Activated CD4-positive, alpha-beta T cell treated with anti-CD3 and anti-CD28 coated beads, Interleukin-2, Interleukin-4, amounts not matched to agents 100 ng/mL and 50 ng/mL, durations not matched to agents 16 hours and 8 hours (primary cell): ENCODE measurements at regions not wholly inside any gene's neighbourhood (a gene's known extent, or its start where the extent isn't known, plus 50 kb on each side); places are given as distances from the start of the nearest gene placed in this dataset.
A peak's percentile ranks its signal among the peaks of the same experiment; 100 is the strongest.
"Not testable (repeated sequence)": the region's sequence is repeated elsewhere in the genome, so short reads cannot be mapped to it uniquely, and the experiment has no call there.

Source experiments
- DNase-seq: peaks from one replicate; pipeline ENCODE4 v3.0.0-alpha.2; 2020; ENCODE audit warnings: low spot score

DNA sequence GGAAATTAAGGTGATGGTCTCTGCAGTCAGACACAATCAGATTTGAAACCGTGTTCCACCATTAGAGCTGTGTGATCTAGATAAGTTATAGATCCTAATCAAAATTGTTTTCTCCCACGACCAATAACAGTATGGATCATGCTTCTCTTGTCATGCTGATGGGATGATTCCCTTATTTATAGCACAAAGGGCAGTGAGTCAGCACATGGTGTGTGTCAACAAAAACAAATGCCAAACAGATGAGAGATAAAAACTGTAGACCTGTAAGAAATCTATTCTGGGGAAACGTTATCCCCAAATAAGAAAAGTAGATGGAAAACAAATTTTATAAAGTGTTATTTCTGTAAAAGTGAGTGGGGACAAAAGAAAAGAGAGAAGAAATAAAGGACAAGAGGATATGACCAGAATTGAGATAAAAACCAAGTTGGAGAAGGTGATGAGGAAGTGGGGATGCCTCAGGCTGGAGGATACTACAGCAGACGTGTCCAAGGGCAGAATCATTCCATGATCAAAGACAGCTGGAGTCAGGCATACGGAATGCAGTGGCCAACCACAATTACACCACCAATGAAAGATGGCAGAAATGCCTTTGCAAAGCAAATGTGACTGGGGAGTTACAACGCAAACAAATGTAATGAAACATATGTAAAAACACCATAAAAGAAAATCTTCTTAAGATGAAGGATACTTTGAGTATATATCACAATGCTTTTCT, 377.8 kb upstream of the PRKX start:
- no peak for DNase-seq

DNA sequence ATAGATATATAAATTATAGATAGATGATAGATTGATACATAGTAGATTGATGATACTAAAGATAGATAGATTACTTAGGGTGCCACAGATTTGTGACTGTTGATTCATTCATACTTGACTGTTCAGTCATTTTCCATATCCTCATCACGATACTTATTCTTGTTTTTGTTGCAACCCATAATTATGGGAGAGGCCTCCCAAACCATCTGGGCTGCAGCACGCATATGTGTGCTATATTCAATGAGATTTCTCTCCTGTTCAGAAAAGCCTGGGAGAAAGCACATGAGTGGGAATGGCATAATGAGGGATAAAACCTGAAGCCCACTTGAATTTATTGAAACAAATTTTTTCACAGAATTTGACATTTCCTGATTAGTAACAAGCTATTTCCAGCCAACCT, 346.4 kb upstream of the PRKX start:
- no peak for DNase-seq

DNA sequence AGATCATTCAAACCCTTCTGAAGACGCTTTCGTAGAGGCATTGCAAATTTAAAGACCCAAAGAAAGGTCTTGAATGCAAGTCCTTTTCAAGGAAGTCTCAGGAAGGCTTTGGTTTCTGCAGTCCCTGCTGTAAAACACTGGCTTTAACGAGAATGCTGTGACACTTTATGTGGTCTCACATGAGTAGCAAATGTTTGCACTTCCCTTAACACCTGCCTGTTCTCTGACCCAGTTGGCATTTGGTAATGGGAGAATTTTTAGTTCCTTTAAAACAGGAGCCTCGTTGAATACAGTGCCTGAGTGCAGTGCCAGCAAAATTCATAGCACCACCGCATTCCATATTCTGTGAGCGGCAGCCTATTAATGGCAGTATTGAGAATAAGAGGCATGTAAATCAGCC, 330.5 kb upstream of the PRKX start:
- no peak for DNase-seq

DNA sequence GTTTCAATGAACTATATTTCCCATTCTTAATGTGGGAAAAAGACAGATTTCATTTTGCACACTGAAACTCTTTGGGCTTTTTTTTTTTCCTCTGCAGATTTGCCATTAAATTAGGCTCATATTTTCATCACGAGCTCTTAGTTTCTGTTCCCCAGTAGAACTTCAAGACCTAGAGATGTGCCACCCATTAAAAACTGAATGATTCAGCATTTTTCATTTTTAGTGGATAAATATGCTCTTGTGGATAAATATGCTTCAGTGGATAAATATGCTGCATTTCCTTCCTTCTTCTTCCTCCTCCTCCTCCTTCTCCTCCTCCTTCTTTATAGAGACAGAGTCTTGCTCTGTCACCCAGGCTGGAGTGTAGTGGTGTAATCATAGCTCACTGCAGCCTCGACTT, 322.4 kb upstream of the PRKX start:
- DNase-seq: no peak

DNA sequence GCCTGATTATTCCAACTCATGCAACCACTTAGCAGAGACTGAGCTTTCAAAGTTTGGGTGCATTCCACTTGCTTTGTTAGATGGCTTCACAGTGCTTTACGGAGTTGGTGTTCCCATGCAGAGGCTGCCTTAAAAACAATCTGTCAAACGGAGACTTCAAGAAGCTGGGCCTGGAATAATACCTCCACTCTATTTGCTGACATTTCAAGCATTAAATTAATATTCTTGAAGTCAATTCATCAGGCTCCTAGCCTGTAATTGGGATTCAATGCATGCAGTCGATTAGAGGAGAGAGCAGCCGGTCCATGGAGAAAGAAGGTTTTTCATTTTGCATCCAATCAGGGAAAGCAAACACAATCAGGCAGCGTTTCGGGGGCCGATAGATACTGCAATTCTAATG, 314.7 kb upstream of the PRKX start:
- DNase-seq: no peak

DNA sequence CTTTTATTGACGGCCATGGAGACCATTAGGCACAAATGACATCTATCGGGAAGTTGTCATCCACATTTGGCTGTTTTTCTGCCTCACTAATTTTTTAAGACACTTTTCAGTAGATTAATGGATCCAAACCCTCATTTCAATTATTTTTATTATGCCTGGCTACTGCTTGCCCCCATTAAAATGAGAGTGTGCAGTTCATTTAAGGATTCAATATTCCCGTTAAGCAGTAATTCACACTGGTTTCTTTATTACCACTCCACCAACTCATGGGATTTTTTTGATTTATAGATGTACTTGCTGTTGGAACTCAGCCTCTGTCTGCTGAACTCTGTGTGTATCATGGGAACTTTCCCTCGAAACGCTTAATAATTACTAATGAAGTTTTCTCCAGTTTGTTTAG, 291.8 kb upstream of the PRKX start:
- no peak for DNase-seq

DNA sequence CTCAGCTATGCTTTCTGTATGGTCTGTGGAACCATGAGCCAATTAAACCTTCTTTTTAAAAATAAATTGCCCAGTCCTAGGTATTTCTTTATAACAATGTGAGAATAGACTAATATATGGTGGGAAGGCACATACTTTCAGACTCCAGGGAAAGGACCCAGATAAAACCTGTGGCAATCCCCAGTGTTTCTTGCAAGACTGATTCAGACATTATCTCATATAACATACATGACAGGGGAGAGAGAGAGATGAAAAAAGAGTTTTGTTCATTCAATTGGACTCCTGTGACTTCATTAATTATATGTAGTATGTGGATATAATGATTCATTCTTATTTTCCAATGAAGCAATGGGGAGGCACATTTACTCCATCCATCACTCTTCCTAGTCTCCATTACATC, 291.4 kb upstream of the PRKX start:
- DNase-seq: no peak

DNA sequence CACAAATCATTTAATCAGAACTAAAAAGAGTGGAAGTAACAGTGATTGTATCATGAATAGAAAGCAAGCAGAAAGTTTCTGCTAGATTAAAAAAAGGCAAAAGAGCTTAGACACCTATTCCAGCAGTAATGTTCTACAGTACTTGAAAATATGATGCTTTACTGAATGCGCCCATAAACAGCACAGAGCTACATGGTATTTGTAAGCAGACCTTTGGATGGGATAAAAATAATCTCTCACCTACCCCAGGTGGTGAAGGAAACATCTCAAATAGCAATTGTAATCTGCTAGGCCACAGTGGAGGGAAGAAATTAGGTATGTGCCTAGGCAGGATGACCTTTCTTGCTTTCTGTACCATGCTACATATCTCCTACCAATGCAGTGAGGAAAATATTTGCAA, 280.9 kb upstream of the PRKX start:
- DNase-seq: no peak

DNA sequence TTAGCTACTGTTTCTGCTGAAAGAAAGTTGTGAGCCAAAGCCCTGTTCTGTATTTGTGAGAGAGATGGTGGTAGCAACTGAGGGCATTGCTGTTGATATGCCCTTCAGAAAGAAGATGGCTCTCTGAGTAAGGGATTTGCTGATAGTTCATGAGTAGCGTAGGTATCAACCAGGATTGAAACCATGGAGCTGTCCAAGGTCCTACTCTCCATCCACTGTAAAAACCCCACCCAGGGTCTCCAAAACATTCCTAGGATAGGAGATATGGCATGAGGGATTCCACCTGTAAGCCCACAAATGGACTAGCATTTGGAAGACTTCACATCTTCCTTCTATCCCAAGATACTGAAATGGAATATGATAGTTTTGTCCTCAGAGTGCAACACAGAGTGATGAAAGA, 277.1 kb upstream of the PRKX start:
- no peak for DNase-seq

DNA sequence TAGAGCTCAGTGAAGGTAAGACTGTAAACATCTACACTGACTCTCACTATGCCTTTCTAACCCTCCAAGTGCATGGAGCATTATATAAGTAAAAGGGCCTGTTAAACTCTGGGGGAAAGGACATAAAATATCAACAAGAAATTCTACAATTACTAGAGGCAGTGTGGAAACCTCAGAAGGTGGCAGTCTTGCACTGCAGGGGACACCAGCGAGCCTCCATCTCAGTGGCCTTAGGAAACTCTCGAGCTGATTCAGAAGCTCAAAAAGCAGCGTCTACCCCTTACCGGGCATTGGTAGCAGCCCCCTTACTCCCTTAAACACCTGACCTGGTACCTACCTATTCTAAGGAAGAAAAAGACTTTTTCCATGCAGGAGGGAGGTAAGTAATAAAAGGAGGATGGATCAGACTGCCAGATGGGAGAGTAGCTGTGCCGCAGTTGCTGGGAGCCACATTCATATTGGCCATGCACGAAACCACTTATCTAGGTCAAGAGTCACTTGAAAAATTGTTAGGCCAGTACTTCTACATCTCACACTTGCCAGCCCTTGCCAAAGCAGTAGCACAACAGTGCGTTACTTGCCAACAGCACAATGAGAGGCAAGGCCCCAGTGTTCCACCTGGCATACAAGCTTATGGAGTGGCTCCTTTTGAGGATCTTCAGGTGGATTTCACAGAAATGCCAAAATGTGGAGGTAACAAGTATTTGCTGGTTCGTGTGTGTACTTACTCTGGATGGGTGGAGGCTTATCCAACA, 258.8 kb upstream of the PRKX start:
- not testable (repeated sequence) for DNase-seq

DNA sequence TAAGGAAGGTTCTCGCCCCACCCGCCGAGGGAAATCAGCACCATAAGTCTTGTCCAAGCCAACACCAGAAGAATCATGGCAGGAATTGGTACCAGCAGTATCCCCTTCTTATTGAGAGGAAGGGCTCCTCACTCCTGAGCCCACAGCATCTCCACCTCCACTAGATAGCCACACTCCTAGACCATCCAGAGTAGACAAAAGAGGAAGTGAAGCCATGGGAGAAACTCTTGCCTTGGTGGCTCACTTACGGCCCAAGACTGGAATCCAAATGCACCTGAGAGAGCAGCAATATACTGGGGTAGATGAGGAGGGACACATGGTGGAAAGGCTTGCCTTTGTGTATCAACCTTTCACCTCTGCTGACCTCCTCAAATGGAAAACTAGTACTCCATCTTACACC, 255.3 kb upstream of the PRKX start:
- DNase-seq: no peak

DNA sequence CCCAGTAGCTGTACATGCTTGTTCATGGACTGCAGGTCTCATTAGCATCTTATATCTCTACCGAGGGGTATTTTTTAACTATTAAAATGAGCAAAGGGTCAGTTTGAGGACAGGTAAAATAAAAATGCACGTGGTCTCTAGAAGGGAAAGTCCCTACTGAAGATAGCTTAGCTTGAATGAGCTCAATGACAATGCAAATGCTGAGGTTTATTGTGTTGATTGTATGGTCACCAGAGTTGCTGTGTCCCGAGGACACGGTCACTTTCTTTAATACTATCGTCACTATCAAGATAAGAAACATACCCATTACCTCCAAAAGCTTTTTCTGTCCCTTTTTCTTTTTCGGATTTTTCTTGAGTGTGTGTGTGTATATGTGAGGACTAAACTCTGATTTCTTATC, 250.5 kb upstream of the PRKX start:
- no peak for DNase-seq

DNA sequence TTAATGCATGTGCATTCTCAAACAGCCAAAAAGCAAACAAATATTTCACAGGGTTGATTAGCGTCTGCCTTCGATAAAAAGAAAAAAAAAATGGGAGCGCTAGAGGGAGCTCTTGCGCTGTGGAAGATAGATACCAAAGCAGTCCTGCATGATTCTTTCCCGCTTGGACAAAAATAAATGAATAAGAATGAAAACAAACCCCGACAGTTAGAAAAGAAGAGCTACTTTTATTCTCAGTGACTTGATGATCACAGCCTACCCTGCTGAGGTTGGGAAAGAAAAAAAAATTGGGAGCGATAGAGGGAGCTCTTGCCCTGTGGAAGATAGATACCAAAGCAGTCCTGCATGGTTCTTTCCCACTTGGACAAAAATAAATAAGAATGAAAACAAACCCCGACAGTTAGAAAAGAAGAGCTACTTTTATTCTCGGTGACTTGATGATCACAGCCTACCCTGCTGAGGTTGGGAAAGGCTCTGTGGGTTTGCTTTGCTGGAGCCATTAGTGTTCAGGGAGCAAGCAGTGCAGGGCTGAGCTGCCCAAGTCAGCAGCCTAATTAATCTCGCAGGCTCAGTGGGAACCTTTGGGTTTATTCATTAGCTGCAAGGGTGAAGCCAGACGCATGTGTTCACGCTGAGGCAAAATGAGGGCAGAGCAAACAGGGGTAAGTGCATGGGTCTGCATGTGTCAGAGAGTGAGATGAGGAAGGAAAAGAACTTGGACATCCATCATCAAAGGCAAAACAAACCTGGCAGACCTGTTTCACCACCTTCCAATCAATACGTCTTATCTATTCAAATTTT, 249.3 kb upstream of the PRKX start:
- DNase-seq: peak; percentile 13

DNA sequence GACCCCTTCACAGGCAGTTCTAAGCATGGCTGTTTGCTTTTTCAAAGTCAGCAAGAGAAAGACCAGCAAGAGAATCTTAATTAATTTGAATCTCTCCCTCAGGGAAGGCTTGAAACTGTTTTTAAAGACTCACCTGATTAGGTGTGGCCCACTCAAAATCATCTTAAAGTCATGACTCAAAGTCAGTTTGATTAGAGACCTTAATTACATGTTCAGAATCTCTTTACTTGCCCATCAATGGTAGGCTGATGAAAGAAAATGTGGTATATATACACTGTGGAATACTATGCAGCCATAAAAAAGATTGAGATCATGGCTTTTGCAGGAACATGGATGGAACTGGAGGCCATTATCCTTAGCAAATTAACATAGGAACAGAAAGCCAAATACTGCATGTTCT, 247.5 kb upstream of the PRKX start:
- DNase-seq: no peak

DNA sequence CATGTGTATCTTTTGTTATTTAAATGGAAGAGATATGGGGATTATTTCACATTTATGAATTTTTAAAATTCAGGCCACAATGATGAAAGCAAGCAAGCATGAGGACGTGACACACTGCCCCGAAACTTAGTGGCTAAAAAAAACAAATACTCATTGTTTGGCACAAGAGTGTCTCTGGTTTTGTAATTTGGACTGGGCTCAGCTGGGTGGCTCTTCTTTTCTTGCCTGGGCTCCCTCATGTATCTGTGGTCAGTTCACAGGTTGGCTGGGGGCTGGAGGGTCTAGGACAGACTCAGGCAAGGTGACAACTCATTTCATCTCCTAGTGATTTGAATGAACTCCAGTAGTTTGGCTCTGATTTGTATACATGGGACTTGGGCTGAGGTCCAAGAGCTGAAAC, 238.4 kb upstream of the PRKX start:
- no peak for DNase-seq

DNA sequence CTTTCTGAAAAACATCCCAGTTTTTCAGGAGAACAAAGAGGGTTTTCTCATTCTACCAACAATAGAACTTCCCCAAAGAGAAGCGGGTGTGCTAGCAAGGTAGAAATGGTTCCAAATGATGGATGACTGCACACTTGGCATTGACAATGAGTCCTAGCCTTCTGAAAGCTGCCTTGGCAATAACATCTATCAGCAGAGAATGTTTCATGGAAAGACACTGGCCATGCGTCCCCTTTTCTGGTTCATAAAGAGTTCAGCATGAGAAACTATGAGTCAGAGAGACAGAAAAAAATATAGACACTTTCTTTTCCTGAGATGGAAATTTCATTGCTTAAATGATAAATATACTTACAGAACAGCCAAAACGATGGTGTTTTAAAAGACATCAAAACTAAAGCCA, 236.9 kb upstream of the PRKX start:
- DNase-seq: no peak

DNA sequence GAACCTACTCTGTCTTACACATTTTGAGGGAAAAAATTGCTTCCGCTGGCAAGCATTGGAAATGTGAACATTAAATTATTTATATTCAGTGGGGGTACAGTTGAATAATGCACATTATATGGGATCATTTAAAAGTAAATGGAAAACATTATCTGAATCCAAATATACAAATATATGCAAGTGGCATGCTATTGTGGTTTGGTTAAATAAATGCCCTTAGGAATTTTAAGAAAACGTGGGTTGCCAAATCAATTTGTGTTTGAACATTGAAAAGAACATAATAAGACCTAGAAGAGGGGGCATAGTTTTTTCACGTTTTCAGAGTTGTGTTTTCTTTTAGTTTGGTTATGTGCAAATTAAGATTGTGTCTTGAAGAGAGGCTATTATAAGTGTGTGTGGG, 230.5 kb upstream of the PRKX start:
- DNase-seq: no peak

DNA sequence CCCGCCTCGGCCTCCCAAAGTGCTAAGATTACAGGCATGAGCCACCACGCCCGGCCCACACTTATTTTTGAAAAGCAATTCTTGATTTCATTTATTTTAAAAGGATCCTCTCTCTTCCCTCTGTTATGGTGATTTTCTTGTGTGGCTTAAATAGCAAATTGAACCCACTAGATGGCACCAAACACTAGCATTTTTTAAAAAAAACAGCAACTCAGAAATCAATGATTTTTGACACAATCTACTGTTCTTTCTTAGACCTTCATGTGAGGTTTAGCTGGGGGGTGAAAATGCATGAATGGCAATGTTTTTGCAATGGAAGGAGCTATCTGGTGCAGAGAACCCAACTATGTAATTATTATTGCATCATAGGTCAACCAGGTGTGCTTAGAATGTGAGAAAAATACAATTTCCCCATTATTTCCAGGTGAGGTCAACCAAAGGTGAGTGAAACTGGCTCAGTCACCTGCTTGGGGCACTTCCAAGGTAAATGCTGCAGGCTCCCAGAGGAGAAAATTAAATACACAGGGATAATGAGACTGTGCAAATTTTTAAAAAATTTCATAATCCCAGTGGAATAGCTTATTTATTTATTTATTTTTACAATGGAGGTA, 226.7 kb upstream of the PRKX start:
- peak; percentile 9 for DNase-seq

DNA sequence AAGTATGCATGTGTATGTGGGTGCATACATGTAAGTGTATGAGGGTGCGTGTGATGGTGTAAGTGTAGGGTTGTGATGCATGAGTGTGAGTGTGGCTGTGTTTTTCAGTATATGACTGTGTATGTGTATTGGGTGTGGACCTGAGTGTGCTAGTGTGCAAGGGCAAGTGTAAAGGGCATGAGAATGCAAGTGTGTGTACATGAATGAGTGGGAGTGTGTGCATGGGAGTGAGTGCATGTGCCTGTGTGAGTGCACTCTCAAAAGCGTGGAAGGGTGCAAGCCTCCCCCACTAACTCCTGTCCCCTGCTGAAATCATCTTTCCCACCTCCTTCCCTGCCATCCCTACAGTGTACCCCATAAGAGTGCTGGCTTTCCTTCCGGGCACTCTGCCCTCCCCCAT, 225.1 kb upstream of the PRKX start:
- no peak for DNase-seq

DNA sequence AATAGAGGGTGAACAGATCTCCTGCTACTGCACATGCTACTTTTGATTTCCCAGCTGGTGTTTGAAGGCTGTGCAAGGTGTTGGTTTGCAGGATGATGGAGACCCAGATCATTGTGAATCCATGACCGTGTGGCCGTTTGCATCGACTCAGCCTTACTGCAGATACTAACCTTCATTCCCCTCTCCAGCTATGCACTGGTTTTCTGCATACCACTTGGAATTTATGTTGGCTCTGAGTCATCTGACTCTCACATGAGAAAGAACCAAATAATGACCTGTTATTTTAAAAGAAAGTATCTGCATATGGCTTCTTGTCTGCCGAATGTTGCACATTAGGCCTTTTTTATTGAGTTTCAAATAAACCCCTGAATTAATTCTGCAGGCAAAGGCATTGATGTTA, 221.7 kb upstream of the PRKX start:
- DNase-seq: not testable (repeated sequence)

DNA sequence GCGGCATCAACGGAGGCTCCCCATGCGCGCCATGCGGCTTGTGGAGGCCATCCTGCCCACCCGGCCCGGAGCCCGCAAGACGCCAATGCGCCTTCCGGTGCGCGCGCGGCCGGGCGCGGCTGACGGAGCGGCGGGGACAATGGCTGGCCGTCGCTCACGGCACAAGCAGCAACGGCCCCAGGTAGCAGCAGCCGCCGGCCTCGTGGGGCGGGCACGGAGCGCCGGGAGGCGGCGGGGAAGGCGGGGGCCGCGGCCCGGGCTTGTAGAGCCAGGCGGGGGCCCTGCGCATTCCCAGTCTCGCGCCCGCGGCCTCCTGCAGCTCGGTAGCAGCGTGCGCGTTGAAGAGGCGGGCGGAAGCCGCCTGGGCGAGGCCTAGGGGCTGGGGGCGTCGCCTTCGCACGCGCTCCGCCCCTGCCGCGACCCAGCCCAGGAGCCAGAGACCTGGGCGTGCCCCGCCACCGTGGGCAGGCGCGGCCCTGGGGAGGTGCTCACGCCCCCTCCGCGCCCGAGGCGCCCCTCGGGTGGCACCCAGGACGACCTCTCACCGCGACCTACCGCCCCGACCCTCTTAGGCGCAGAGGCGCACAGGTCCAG, 207.1 kb upstream of the PRKX start:
- DNase-seq: not testable (repeated sequence)
